Retina (tissue), 1 donor: ENCODE measurements at regions not wholly inside any gene's neighbourhood (a gene's known extent, or its start where the extent isn't known, plus 50 kb on each side); places are given as distances from the start of the nearest gene placed in this dataset.

ENCODE experiments used
- DNase-seq: peaks from one replicate; pipeline ENCODE4 v3.0.0-alpha.2; 2016

DNA sequence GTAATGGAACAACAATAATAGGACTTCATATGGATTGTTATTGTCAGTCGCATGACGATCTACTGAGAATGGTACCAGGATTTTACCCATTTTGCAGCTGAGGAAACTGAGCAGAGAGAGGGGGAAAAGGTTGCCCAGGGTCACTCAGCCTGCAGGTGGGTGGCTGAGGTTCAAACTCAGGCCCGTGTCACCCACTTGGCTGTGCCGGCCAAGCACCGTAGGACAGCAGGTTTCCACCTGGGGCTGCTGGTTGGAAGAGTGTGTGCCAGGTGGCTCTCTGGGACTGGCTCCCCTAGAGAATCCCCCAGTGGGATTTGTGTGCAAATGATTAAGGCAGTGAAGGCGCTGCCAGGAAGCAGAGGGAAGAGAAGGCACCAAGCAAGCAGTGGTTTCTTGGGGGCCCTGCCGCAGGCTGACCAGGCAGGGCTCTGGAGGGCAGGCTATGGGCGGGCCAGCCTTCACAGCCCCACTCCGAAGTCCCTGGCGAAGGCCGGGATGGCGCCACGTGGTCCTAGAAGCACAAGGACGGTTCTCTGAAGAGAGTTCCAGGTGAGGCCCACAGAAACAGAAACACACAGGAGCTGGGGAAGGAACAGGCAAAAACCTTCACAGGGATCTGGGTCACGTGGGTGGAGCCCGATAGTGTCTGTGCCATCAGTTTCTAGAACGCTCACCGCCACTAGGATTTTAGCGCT is 163.5 kb downstream of the IRF8 start:
- DNase-seq, result no peak

GRCh38 chr16:86063760-86064405 is 164.9 kb downstream of the IRF8 start:
- DNase-seq, result no peak

DNA sequence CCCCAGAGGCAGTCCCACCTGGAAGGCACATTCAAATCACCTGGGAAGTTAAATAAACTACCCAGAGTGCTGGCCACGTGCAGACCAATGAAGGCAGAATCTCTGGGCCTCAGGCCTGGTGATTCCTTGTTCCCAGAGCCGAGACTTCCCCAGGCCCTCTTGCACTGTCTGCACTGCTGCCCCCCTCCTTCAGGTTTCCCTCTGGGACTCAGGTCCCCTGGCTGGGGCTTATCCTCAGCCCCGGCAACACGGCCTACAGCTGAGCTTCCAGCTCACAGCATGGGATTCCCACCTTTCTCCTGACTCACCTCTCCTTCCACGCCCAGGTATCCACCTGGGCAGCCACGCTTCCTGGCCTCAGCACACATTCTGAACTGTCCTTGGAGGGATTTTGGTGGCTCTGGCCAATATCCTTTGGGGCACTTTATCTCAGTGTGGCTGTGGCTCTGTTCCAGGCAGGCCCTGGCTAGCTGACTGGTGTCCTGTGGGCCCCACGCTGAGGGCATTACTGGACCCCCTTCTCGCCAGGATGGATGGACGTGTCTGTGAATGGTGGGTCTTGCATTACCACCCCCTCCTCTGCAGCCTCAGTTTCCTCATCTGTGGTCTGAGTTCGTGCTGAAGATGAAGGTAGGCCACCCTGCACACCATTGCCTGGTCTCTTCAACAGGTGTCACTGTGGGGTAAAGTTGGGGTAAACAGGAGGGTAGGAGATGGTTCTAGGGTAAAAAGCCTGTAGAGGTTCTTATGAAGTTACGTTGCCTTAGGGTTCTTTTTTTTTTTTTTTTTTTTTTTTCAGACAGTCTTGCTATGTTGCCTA is 165.7 kb downstream of the IRF8 start:
- DNase-seq, result no peak

DNA sequence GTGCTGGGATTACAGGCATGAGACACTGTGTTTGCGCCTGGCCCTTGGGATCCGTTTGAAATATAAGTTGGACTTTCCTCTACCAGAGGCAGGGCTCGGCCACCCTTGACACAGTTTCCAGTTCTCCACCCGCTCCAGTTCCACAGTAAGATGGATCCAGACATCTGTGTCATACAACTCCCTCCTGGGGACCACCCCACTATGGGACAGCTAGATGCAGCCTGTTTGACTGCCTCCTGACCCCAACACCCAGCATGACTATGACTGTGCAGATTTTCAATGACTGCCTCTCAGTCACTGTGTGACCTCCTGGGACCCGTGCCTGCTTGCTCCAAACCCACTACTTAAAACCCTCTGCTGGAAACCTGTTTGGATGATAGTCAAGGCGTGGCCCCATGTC is 166.7 kb downstream of the IRF8 start:
- no peak for DNase-seq

- no peak for DNase-seq
Observed at GRCh38 chr16:86066811-86067210, 167.8 kb downstream of the IRF8 start.

DNA sequence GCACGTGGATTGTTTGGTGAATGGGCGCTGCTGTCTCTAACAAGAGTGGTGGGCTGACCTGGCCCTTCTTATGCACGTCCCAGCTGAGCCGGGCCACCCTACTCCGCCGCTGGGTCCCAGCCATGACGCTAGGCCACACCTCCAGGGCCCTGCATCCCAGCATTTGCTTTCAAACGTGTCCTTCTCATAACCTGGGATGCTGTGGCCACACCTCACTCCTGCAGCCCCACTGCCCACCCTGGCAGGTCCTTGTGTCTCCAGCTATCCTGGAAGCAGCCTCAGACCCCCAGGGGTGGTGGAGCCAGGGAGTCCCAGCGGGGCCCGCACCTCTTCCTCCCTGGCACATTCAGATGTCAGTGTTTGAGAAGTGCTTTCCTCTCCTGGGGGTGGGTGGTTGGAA is 168.6 kb downstream of the IRF8 start:
- no peak for DNase-seq

- DNase-seq, result no peak
Observed at GRCh38 chr16:86067936-86068335, 169.0 kb downstream of the IRF8 start.

- no peak for DNase-seq
Observed at GRCh38 chr16:86068722-86069121, 169.8 kb downstream of the IRF8 start.

DNA sequence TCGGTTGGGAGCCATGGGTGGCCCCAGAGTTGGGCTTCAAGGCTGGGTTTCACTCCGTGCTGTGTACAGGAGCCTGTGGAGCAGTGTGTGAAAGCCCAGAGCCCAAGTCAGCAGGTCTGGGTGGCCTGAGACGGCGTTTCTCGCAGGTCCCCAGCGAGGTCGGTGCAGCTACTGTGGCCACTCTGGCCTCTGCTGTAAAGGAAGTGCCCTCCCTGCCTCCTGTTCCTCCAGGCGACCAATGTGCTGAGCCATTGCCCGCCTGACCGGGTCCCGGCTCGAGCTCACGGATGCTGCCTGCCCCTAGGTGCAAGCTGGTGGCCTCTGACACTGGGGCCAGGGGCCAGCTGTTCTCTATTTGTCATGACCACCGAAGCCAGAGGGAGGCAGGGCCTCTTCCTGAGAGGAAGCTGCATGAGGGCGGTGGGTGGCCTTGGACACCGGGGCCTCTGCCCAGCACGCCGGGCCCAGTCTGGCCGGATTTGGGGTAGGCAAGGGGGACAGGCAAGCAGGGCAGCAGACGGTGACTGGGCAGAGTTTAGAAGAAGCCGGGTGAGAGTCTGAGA is 170.9 kb downstream of the IRF8 start:
- no peak for DNase-seq

DNA sequence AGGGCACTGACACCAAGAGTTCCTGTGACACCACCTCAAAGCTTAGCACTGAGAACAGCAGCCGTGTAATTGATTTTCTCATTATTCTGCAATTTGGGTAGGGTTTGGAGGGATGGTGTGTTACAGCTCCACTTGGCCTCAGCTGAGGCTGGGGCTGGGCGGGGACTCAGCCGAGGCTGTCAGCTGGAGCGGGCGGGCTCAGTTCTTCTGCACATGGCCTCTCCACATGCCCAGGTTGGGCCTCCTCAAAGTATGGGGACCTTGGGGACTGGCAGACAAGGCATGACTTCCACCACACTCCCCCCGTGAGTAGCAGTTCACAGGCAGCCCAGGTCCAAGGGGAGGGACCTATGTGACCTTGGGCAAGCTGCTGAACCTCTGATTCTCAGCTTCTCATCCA is 171.5 kb downstream of the IRF8 start:
- DNase-seq, result no peak

GRCh38 chr16:86070971-86071370 is 172.0 kb downstream of the IRF8 start:
- DNase-seq, result no peak

DNA sequence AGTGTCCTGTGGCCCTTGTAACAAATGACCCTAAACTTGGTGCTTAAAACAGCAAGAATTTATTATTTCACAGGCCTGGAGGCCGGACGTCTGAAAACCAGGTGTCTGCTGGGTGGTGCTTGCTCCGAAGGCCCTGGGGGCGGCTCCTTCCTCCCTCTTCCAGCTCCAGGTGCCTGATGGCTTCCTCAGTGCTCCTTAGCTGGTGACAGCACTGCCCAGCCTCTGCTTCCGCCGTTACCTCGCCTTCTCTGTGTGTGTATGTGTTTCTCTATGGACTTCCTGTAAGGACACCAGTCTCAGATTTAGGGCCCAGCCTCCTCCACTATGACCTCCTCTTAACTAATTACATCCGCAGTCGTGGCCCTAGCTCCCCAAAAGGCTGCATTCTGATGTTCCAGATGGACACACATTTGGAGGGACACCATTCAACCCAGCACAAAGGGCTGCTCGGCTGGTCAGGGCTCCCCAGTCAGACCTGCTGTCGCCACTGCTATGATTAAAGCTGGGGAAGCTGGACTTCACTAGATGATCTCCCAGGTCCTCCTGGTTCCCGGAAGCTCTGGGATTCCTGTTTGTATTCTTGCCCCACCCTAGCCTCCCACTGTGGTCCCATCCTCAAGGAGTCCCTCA is 172.8 kb downstream of the IRF8 start:
- DNase-seq, result no peak

DNA sequence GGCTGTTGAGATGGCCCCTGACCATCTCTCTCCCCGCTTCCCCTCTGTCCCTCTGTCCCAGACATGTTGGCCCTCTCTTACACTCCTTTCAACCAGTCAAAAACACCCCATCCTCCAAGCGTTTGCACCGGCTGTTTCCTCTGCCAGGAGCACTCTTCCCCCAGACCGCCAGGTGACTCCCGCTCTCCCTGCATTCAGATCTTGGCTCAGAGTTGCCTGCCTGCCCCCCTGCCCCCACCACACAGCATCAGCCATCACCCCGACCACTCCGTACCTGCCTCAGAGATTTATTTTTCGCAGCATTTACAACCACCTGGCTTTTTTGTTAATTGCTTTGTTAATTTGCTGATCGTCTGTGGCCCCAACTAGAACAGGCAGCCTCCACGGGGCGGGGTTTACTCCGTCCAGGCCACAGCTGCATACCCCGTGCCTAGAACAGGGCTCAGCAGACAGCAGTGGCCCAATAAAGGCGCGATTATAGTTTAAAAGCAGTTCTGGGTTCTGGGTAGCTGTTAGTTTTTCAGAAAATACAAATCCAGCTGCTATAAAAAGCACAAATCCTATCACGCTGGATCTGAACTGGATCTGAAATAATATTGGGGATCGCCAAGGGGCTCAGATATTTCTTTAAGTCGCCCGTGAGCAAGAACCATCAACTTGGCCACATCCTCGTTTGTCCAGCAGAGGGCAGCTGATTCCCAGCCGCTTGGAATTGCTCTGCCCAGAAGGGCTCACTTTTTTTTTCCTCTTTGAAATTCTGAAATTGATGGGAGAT is 173.6 kb downstream of the IRF8 start:
- peak; percentile 84 for DNase-seq

GRCh38 chr16:86073103-86073625 is 174.2 kb downstream of the IRF8 start:
- no peak for DNase-seq

- DNase-seq, result no peak
Observed at GRCh38 chr16:86073763-86074493, 175.0 kb downstream of the IRF8 start.

DNA sequence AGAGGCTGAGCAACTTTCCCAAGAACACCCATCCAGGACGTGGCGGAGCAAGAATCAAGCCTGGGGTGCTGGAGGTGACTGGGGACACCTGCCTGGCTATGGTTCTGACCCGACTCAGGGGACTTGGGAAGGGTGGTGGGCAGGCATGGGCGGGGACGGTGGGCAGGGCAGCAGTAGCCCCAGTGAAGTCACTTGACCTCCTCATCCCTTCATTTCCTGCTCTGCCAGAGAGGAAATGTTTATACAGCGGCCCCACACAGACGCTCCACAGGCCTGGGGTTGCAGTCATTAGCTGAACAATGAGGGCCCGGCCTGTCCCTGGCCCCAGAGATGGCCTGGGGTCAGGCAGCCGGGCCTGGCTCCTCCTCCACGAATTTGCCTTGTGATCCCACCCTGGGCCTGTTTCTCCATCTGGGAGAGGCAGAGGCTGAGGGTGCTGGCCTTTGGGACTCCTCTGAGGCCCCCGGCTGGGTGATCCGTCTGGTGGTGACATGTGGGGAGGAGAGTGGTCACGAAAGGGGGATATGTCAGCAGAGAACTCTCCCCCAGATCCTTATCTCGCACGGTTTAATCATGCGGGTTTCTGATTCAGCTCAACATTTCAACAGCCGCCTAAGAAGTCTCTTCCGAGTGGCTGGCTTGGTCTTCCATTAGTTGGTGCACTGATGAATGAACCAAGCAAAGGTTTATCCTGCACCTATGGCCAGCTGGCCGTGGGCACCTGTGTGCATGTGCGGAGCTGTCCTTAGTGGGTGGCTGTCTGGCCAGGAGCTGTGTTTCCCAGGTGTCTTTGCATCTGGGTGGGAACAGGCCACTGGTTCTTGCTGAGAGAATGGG is 175.9 kb downstream of the IRF8 start:
- no peak for DNase-seq

DNA sequence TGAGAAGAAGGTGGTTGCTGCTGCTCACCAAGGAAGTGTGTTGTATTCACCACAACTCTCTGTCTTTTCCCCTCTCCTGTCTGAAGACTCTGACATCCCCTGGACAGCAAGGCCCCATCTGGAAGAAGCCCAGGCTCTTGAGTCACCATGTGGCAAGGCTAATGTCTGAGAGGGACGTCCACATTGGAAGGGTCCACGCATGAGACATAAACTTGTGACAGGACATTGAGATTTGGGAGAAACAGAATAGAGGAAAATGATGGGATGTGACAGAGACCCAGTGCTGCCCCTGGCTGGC is 176.5 kb downstream of the IRF8 start:
- no peak for DNase-seq

DNA sequence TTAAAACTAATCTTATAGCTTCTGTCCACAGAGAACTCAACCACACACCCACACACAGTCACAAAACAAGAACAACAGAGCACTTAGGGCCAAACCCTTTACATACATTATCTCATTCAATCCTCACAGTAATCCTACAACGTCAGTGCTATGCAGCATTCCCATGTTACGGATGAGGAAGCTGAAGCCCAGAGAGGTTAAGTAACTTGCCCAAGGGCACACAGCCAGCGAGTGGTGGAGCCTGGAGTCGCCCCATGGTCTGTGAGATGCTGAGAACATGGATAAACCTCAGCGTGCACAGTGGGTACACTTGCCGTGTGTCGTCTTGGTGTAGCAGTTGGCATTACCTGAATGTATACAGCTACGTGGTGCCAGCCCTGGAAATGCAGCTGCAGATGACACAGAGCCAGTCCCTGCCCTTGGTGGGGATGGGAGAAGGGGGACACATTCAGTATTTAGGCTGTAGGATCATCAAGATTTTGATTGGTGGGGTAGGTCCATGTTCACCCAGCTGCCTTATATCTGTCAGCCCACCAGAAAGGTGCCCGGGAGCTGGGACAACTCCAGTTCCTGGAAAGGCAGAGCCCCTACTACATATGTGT is 177.0 kb downstream of the IRF8 start:
- no peak for DNase-seq

- no peak for DNase-seq
Observed at GRCh38 chr16:86076606-86077005, 177.6 kb downstream of the IRF8 start.

GRCh38 chr16:86077243-86077940 is 178.4 kb downstream of the IRF8 start:
- no peak for DNase-seq
